H1 (cell line): ENCODE measurements at regions not wholly inside any gene's neighbourhood (a gene's known extent, or its start where the extent isn't known, plus 50 kb on each side); places are given as distances from the start of the nearest gene placed in this dataset.

Source experiments
- CTCF ChIP-seq, 3 experiments: IDR thresholded peaks; 1 replicate in 2 of 3; 2 replicates in 1 of 3; pipeline versions ENCODE4 v1.5.1 to v1.6.1; 2011; ENCODE audit warnings: low read length in 3 of 3, mild to moderate bottlenecking in 3 of 3, inconsistent platforms in 2 of 3, low read depth in 1 of 3, moderate library complexity in 1 of 3; ENCODE audit not compliant: insufficient read depth in 1 of 3; ENCODE audit errors: control extremely low read depth in 1 of 3
- EZH2 ChIP-seq: fragments of 200-600 bp; sonication (generic); IDR thresholded peaks from 2 replicates; pipeline ENCODE4 v1.7.1; 2012; ENCODE audit warnings: low read depth, mild to moderate bottlenecking, moderate library complexity, low read length, inconsistent platforms; ENCODE audit not compliant: severe bottlenecking
- JUN ChIP-seq: IDR thresholded peaks from 2 replicates; pipeline ENCODE4 v1.6.1; 2011; ENCODE audit warnings: low read depth, mild to moderate bottlenecking, improper control_type of control experiment, low read length
- POLR2A ChIP-seq, 2 experiments: IDR thresholded peaks; 1 replicate in 1 of 2; 2 replicates in 1 of 2; pipeline ENCODE4 v1.6.1; 2011; ENCODE audit warnings: low read depth in 2 of 2, low read length in 2 of 2, mild to moderate bottlenecking in 2 of 2; ENCODE audit errors: control extremely low read depth in 1 of 2
- RAD21 ChIP-seq, 2 experiments: IDR thresholded peaks in 1 of 2; conservative IDR thresholded peaks in 1 of 2; 2 replicates each; pipeline ENCODE4 v1.6.1; 2011; ENCODE audit warnings: low read depth in 2 of 2, low read length in 2 of 2, improper control_type of control experiment in 1 of 2, inconsistent platforms in 1 of 2, mild to moderate bottlenecking in 1 of 2, moderate library complexity in 1 of 2
- SP2 ChIP-seq: IDR thresholded peaks from 2 replicates; pipeline ENCODE4 v1.6.1; 2012; ENCODE audit warnings: mild to moderate bottlenecking, low read length, inconsistent platforms
- YY1 ChIP-seq: IDR thresholded peaks from 2 replicates; pipeline ENCODE4 v1.6.1; 2011; ENCODE audit warnings: low read depth, mild to moderate bottlenecking, low read length

GRCh38 chr13:89865164-89866064 lies 1482.1 kb upstream of the MIR17HG start:
- no peak for TF ChIP-seq JUN
- no peak for TF ChIP-seq YY1
- TF ChIP-seq SP2: no peak
- TF ChIP-seq RAD21 (IDR thresholded peaks at IDR 0.05 in 1 of 2, conservative IDR thresholded peaks at IDR 0.05 in 1 of 2; ENCODE audit: low read depth in 2 of 2, low read length in 2 of 2): no peak
- TF ChIP-seq CTCF (IDR thresholded peaks at IDR 0.05; ENCODE audit: control extremely low read depth in 1 of 3, insufficient read depth in 1 of 3, low read depth in 1 of 3, low read length in 3 of 3): no peak
- no peak for TF ChIP-seq EZH2
- TF ChIP-seq POLR2A (IDR thresholded peaks at IDR 0.05; ENCODE audit: control extremely low read depth in 1 of 2, low read depth in 2 of 2, low read length in 2 of 2): no peak
